Thoracic aorta (tissue), 2 donors: ENCODE measurements at regions not wholly inside any gene's neighbourhood (a gene's known extent, or its start where the extent isn't known, plus 50 kb on each side); places are given as distances from the start of the nearest gene placed in this dataset.
A peak's percentile ranks its signal among the peaks of the same experiment; 100 is the strongest.

Experiments
- ATAC-seq: fragments of 150-250 bp; one replicate; pipeline ENCODE4 v1.8.0; 2017; ENCODE audit warnings: low read depth; ENCODE audit not compliant: insufficient number of reproducible peaks, low FRiP score
- DNase-seq: peaks from one replicate; pipeline ENCODE4 v3.0.0-alpha.2; 2020; ENCODE audit warnings: low spot score
- H3K27ac ChIP-seq, 2 donors: fragments of 200-600 bp; sonication (generic); 1 replicate in 1 of 2; 2 replicates in 1 of 2; pipeline ENCODE4 v1.5.1; 2016; ENCODE audit warnings: mild to moderate bottlenecking in 2 of 2, moderate library complexity in 2 of 2
- H3K27me3 ChIP-seq: fragments of 200-600 bp; sonication (generic); replicated peaks from 2 replicates; pipeline ENCODE4 v1.6.0; 2016; ENCODE audit warnings: mild to moderate bottlenecking; ENCODE audit not compliant: insufficient read depth
- H3K36me3 ChIP-seq: fragments of 200-600 bp; sonication (generic); one replicate; pipeline ENCODE4 v1.5.1; 2016
- H3K4me1 ChIP-seq, 2 donors: fragments of 200-600 bp; sonication (generic); 1 replicate in 1 of 2; 2 replicates in 1 of 2; pipeline versions ENCODE4 v1.5.1 to v1.6.0; 2016; ENCODE audit warnings: low read depth in 2 of 2, mild to moderate bottlenecking in 1 of 2; ENCODE audit not compliant: control insufficient read depth in 1 of 2
- H3K4me3 ChIP-seq: fragments of 200-600 bp; sonication (generic); 2 replicates; pipeline ENCODE4 v1.5.1; 2016; ENCODE audit warnings: mild to moderate bottlenecking
- H3K9me3 ChIP-seq: fragments of 200-600 bp; sonication (generic); 2 replicates; pipeline ENCODE4 v1.5.1; 2016
- CTCF ChIP-seq: fragments of 200-600 bp; sonication (generic); IDR thresholded peaks from one replicate; pipeline ENCODE4 v1.5.1; 2019; ENCODE audit warnings: antibody characterized with exemption

GRCh38 chr10:128254476-128254875 is 128.3 kb upstream of the MKI67 start:
- DNase-seq (no peak), ATAC-seq (no peak)
- Histone ChIP-seq H3K4me3 (no peak overlapping the region), H3K27me3 (no peaks in the 10 kb centered on the region), H3K4me1 (no peaks in the 10 kb centered on the region), H3K36me3 (no peaks in the 10 kb centered on the region), H3K27ac (no peak overlapping the region), H3K9me3 (no peaks in the 10 kb centered on the region)
- TF ChIP-seq CTCF, result no peak

DNA sequence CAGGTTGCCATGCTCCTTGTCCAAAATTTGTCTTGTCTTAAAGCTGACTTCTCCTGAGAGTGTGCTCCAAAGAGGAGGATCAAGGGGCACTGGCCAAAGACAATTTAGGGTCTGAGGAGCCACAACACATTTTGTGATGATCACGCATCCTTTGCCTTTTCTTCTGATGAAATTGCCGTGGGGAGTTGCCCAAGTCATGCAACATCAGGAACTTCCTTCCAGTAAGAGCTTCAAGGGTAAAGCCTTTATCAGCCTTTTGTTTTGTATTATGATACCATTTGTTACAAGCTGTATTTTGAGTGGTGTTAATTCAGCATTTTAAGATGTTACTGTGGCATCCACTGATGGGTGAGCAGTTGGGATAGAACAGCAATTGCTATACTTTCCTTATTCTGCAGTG is 131.2 kb upstream of the MKI67 start:
- Histone ChIP-seq H3K9me3 (no peaks in the 10 kb centered on the region), H3K4me3 (no peak overlapping the region), H3K27me3 (no peaks in the 10 kb centered on the region), H3K36me3 (no peaks in the 10 kb centered on the region), H3K4me1 (no peaks in the 10 kb centered on the region), H3K27ac (no peak overlapping the region)
- TF ChIP-seq CTCF, result no peak
- no peak for DNase-seq
- ATAC-seq, result no peak

- ATAC-seq, result no peak
- TF ChIP-seq CTCF, result no peak
Measured at GRCh38 chr10:128258421-128258976, 132.3 kb upstream of the MKI67 start.

GRCh38 chr10:128263891-128264688 is 137.9 kb upstream of the MKI67 start:
- Histone ChIP-seq H3K9me3 (no peaks in the 10 kb centered on the region), H3K4me1 (no peaks in the 10 kb centered on the region), H3K36me3 (no peaks in the 10 kb centered on the region), H3K4me3 (no peak overlapping the region), H3K27me3 (no peaks in the 10 kb centered on the region), H3K27ac (no peak overlapping the region)
- peak; percentile 4 for TF ChIP-seq CTCF
- ATAC-seq, result no peak
- DNase-seq, result no peak

More at GRCh38 chr10:128258421-128258976, 132.3 kb upstream of the MKI67 start:
- H3K4me1 ChIP-seq, result no peaks in the 10 kb centered on the region
- DNase-seq, result no peak
- H3K4me3 ChIP-seq, result no peak overlapping the region
- no peaks in the 10 kb centered on the region for H3K9me3 ChIP-seq
- H3K27ac ChIP-seq, result no peak overlapping the region
- H3K27me3 ChIP-seq, result no peaks in the 10 kb centered on the region
- H3K36me3 ChIP-seq, result no peaks in the 10 kb centered on the region

DNA sequence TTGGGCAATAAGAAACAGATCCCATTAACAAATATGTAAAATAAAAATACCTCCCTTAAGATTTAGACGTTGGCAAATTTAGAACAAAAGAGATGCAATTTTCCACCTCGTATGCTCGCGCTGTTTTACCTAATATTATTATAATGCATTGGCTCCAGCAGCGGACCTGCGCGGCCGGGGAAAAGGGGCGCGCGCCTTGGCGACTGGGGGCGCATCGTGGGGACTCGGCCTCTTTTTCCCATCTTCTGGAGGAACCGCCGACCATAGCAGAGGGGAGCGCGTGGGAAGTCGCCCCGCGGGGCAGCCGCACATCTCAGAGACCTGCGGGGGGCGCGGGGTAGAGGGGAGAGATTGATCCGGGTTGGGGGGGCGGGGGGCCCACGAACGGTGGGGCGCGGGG is 139.4 kb upstream of the MKI67 start:
- no peak for TF ChIP-seq CTCF
- H3K9me3 ChIP-seq, result no peaks in the 10 kb centered on the region
- no peaks in the 10 kb centered on the region for H3K4me1 ChIP-seq
- no peak overlapping the region for H3K27ac ChIP-seq
- H3K36me3 ChIP-seq, result no peaks in the 10 kb centered on the region
- H3K27me3 ChIP-seq, result no peaks in the 10 kb centered on the region
- no peak overlapping the region for H3K4me3 ChIP-seq
- ATAC-seq, result no peak
- DNase-seq, result no peak
